ENCODE measurements at regions not wholly inside any gene's neighbourhood (a gene's known extent, or its start where the extent isn't known, plus 50 kb on each side); places are given as distances from the start of the nearest gene placed in this dataset.
"Not testable (repeated sequence)": the region's sequence is repeated elsewhere in the genome, so short reads cannot be mapped to it uniquely, and the experiment has no call there.

DNA sequence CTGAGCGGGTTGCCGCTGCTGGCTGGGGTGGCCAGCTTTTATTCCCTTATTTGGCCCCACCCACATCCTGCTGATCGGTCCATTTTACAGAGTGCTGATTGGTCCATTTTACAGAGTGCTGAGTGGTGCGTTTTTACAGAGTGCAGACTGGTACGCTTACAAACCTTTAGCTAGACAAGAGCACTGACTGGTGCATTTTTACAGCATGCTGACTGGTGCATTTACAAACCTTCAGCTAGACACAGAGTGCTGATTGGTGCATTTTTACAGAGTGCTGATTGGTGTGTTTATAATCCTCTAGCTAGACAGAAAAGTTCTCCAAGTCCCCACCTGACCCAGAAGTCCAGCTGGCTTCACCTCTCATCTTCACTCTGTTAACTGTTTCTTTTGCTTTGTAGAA lies 1217.6 kb upstream of the TMEFF2 start:
- POLR2A ChIA-PET = not testable (repeated sequence)

DNA sequence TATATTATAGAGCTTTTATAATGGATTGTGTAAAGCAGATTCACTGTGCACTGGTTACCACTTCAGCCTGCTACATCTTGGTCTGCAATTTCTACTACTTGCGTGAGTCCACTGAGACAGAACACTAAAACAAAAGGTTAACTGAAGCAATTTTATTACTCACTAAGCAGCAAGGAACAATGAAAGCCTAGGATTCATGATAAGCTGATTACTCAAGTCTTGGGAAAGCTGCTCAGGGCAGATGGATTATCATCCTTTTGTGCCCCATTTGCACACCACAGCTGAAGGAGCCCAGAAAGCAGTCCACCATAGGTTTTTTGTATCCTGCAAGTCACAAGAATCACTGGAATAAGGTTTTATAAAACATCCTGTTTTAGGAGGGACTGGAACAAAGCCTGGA lies 1215.2 kb upstream of the TMEFF2 start:
- no peak overlapping the region for H3K27ac ChIP-seq (ENCODE audit: extremely low read length, insufficient read depth, low read length)
- no peak overlapping the region for H3K9ac ChIP-seq (ENCODE audit: insufficient read depth, low read depth, low read length)
- no peaks in the 10 kb centered on the region for H3K79me2 ChIP-seq (ENCODE audit: insufficient read depth, low read length)
- H3K27me3 ChIP-seq (ENCODE audit: control insufficient read depth in 1 of 2, insufficient read depth in 2 of 2, low read length in 2 of 2) = no peaks in the 10 kb centered on the region
- in situ Hi-C loops (cut with HindIII; ENCODE audit: extremely low pct_ligation_motif_present, low pct_unique_long_range_greater_than_20kb) = no loop called here
- H2AFZ ChIP-seq (ENCODE audit: low read length) = no peak overlapping the region
- H4K20me1 ChIP-seq (ENCODE audit: insufficient read depth, low read length) = no peaks in the 10 kb centered on the region
- no TSS peak for BruUV-seq (replicated peaks)
- no peak for FAIRE-seq
- 68% methylated on average over 1 of the region's 1 CpG for WGBS (ENCODE audit: low lambda C conversion rate)
- H3K4me2 ChIP-seq (ENCODE audit: low read depth, low read length) = no peak overlapping the region
- intact Hi-C loops (cut with micrococcal nuclease; ENCODE audit: unreplicated experiment) = no loop called here
- no peaks in the 10 kb centered on the region for H3K4me1 ChIP-seq (ENCODE audit: insufficient read depth, low read length)
- H3K9me3 ChIP-seq (ENCODE audit: low read length) = no peaks in the 10 kb centered on the region
- H3K4me3 ChIP-seq (replicated peaks in 1 of 3; ENCODE audit: insufficient read depth in 1 of 3, low read depth in 2 of 3, low read length in 3 of 3) = no peak overlapping the region
- no peak for ATAC-seq
- ChIA-PET POLR2A (no interaction called here), CTCF (ENCODE audit: low intra/inter-chr PET ratio, low total read pairs) (no interaction called here)
- no peak for DNase-seq (ENCODE audit: low spot score)
- H3K36me3 ChIP-seq (replicated peaks in 1 of 2; ENCODE audit: control insufficient read depth in 1 of 2, insufficient read depth in 2 of 2, low read length in 2 of 2) = no peaks in the 10 kb centered on the region
- TF ChIP-seq, protein P1, sequence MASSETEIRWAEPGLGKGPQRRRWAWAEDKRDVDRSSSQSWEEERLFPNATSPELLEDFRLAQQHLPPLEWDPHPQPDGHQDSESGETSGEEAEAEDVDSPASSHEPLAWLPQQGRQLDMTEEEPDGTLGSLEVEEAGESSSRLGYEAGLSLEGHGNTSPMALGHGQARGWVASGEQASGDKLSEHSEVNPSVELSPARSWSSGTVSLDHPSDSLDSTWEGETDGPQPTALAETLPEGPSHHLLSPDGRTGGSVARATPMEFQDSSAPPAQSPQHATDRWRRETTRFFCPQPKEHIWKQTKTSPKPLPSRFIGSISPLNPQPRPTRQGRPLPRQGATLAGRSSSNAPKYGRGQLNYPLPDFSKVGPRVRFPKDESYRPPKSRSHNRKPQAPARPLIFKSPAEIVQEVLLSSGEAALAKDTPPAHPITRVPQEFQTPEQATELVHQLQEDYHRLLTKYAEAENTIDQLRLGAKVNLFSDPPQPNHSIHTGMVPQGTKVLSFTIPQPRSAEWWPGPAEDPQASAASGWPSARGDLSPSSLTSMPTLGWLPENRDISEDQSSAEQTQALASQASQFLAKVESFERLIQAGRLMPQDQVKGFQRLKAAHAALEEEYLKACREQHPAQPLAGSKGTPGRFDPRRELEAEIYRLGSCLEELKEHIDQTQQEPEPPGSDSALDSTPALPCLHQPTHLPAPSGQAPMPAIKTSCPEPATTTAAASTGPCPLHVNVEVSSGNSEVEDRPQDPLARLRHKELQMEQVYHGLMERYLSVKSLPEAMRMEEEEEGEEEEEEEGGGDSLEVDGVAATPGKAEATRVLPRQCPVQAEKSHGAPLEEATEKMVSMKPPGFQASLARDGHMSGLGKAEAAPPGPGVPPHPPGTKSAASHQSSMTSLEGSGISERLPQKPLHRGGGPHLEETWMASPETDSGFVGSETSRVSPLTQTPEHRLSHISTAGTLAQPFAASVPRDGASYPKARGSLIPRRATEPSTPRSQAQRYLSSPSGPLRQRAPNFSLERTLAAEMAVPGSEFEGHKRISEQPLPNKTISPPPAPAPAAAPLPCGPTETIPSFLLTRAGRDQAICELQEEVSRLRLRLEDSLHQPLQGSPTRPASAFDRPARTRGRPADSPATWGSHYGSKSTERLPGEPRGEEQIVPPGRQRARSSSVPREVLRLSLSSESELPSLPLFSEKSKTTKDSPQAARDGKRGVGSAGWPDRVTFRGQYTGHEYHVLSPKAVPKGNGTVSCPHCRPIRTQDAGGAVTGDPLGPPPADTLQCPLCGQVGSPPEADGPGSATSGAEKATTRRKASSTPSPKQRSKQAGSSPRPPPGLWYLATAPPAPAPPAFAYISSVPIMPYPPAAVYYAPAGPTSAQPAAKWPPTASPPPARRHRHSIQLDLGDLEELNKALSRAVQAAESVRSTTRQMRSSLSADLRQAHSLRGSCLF (CRISPR knock-in tag; IDR thresholded peaks at IDR 0.05; ENCODE audit: borderline replicate concordance) = no peak
- TF ChIP-seq ZNF225 (CRISPR knock-in tag; IDR thresholded peaks at IDR 0.05) (no peak), IRF9 (CRISPR knock-in tag; IDR thresholded peaks at IDR 0.05; ENCODE audit: borderline replicate concordance) (no peak), HES4 (CRISPR knock-in tag; IDR thresholded peaks at IDR 0.05; ENCODE audit: borderline replicate concordance) (no peak), MXD4 (CRISPR knock-in tag; IDR thresholded peaks at IDR 0.05) (no peak), KLF11 (CRISPR knock-in tag; IDR thresholded peaks at IDR 0.05) (no peak), ZNF878 (CRISPR knock-in tag; IDR thresholded peaks at IDR 0.05) (no peak), ZNF180 (CRISPR knock-in tag; IDR thresholded peaks at IDR 0.05; ENCODE audit: borderline replicate concordance, low read depth) (no peak), SIN3A (IDR thresholded peaks at IDR 0.05; ENCODE audit: borderline replicate concordance, low read depth, low read length) (no peak), MYNN (CRISPR knock-in tag; IDR thresholded peaks at IDR 0.05; ENCODE audit: low read depth) (no peak)
- TF ChIP-seq, protein P2, sequence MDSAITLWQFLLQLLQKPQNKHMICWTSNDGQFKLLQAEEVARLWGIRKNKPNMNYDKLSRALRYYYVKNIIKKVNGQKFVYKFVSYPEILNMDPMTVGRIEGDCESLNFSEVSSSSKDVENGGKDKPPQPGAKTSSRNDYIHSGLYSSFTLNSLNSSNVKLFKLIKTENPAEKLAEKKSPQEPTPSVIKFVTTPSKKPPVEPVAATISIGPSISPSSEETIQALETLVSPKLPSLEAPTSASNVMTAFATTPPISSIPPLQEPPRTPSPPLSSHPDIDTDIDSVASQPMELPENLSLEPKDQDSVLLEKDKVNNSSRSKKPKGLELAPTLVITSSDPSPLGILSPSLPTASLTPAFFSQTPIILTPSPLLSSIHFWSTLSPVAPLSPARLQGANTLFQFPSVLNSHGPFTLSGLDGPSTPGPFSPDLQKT (CRISPR knock-in tag; IDR thresholded peaks at IDR 0.05; ENCODE audit: borderline replicate concordance) = no peak

More for the DNA sequence above, 1217.6 kb upstream of the TMEFF2 start:
- ATAC-seq; H3K79me2 ChIP-seq (ENCODE audit: insufficient read depth, low read length); CTCF ChIA-PET (ENCODE audit: low intra/inter-chr PET ratio, low total read pairs); DNase-seq (ENCODE audit: low spot score); H3K36me3 ChIP-seq (replicated peaks in 1 of 2; ENCODE audit: control insufficient read depth in 1 of 2, insufficient read depth in 2 of 2, low read length in 2 of 2); H3K9ac ChIP-seq (ENCODE audit: insufficient read depth, low read depth, low read length); H3K4me1 ChIP-seq (ENCODE audit: insufficient read depth, low read length); H3K27me3 ChIP-seq (ENCODE audit: control insufficient read depth in 1 of 2, insufficient read depth in 2 of 2, low read length in 2 of 2); H3K4me3 ChIP-seq (replicated peaks in 1 of 3; ENCODE audit: insufficient read depth in 1 of 3, low read depth in 2 of 3, low read length in 3 of 3); H3K9me3 ChIP-seq (ENCODE audit: low read length); H3K27ac ChIP-seq (ENCODE audit: extremely low read length, insufficient read depth, low read length); FAIRE-seq; H4K20me1 ChIP-seq (ENCODE audit: insufficient read depth, low read length); H3K4me2 ChIP-seq (ENCODE audit: low read depth, low read length); intact Hi-C loops (cut with micrococcal nuclease; ENCODE audit: unreplicated experiment); in situ Hi-C loops (cut with HindIII; ENCODE audit: extremely low pct_ligation_motif_present, low pct_unique_long_range_greater_than_20kb); BruUV-seq (replicated peaks); H2AFZ ChIP-seq (ENCODE audit: low read length): not testable (repeated sequence)
- WGBS (ENCODE audit: low lambda C conversion rate) = 72% methylated on average over 5 of the region's 5 CpGs
- peak; percentile 52 for TF ChIP-seq MAFF (IDR thresholded peaks at IDR 0.05; ENCODE audit: low read depth, low read length)
- peak; percentile 36; the same call in 1 of the 2 replicates for TF ChIP-seq ZMYM4 (CRISPR knock-in tag; IDR thresholded peaks at IDR 0.05)
- TF ChIP-seq MAFK (conservative IDR thresholded peaks at IDR 0.05 in 1 of 2, IDR thresholded peaks at IDR 0.05 in 1 of 2; ENCODE audit: low read length in 2 of 2) = peak; percentile 25 to 49; a peak in 3 of 4 replicates
